ENCODE measurements at regions not wholly inside any gene's neighbourhood (a gene's known extent, or its start where the extent isn't known, plus 50 kb on each side); places are given as distances from the start of the nearest gene placed in this dataset.

DNA sequence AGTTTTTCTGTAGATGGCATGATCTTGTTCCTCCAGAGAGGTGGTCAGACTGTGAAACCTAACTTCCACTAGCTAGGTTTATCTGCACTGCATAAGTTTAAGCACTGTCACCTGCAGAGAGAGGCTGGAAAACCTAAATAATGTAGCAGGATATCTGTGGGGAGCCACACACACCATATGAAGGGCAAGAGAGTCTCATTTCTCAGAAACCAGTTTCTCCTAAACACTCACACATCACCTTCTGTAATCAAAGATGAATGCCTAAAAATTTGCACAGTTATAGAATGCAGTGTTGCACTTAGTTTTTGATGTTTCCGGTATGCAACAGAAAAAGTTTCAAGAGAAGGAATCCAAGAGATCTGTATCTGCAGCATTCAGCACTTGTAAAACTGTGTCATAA lies 654.6 kb downstream of the ADGRL2 start:
- DNase-seq: no peak

DNA sequence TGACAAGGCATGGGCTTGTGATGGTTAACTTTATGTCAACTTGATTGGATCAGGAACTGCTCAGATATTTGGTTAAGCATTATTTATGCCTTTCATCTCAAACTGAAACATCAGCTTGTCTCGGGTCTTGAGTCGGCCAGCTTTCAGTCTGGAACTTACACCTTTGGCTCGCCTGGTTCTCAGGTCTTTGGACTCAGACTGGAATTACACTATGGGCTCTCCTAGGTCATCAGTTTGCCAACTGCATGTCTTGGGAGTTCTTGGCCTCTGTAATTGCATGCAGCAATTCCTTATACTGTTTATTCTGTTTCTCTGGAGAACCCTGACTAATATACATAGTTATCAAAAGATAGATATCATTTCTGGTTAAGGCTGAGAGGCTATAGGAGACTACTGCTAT lies 653.7 kb downstream of the ADGRL2 start:
- no peak for DNase-seq

DNA sequence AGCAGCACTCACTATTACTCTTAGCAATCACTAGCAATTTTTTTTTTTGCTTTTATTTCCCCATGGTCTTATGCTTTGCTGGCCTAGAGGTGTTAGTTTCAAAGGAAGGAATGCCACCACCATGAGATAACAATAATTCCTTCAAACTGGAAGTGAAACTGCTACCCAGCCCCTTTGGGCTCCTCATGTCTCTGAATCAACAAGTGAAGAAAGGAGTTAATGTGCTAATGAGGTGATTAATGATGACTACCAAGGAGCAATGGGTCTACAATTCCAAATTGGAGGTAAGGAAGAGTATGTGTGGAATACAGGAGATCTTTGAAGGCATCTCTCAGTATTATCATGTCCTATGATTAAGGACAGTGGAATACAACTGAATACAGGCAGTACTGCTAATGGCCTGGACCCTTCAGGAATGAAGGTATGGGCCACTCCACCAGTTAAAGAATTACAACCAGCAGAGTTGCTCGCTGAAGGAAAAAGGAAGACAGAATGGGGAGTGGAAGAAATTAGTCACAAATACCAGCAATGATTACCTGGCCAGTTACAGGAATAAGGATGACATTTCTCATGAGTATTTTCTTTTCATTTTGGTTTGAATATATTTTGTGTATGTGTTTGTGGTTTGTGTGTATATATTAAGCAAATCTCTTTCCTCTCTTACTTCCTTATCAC lies 652.9 kb downstream of the ADGRL2 start:
- no peak for DNase-seq

DNA sequence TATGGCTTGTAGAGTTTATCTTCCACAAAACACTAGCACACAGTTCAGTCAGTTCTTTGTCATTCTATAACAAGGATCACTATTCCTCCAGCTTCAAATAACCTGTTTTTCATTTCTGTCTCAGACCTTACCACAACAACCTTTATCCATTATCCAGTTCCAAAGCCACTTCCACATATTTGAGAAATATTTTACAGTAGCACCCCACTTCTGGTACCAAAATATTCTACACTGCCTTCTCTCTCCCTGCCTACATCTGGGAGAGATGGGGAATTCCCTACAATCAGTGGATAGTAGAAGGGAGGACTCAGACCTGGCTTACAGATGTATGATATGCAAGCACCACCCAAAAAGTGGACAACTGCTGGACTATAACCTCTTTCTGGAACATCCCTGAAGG lies 651.4 kb downstream of the ADGRL2 start:
- DNase-seq: no peak

DNA sequence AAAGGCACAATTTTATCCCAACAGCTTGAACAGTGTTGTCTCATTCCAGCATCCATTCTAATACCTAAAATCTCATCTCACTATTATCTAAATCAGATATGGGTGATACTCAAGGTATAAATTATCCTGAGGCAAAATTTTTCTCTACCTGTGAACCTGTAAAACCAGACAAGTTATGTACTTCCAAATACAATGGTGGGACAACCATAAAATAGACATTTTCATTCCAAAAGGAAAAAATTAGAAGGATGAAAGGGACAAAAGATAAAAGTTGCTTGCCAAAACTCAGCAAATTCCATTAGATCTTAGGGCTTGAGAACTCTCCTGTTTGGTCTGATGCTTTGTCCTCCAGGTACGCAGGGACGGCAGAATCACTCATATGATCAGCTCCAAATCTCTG lies 650.5 kb downstream of the ADGRL2 start:
- no peak for DNase-seq

DNA sequence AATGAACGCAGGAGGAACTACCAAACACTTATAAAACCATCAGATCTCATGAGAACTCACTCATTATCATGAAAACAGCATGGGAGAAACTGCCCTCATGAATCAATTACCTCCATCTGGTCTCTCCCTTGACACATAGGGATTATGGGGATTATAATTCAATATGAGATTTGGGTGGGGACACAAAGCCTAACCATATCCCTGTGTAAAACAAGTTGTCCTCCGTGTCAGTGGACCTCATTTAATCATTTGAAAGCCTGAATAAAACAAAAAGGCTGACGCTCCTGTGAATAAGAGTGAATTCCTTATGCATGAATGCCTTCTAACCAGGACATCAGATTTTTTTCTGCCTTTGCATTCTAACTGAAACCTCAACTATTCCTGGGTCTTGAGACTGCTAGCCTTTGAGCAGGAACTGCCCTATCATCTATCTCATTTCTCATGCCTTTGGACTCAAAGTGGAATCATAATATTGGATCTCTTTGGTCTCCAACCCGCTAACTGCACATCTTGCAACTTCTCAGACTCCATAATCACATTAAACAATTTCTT lies 648.8 kb downstream of the ADGRL2 start:
- DNase-seq: no peak

DNA sequence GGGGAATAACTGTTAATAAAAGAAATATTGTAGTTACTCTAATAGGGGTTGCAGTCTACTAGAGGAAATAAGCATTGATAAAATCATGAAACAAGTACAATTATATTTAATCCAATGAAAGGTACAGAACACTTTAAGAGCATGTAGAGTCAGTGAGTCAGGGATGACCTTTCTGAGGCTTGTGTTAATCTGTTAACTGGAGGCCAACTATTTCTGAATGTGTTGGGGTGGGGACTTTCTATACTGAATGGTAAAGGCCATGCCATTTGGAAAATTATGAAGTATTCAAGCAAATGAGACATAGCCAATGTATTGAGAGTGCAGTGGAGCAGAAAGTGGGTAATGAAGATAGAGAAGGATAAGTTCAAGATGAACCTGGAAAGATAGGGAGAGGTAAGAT lies 646.2 kb downstream of the ADGRL2 start:
- no peak for DNase-seq

DNA sequence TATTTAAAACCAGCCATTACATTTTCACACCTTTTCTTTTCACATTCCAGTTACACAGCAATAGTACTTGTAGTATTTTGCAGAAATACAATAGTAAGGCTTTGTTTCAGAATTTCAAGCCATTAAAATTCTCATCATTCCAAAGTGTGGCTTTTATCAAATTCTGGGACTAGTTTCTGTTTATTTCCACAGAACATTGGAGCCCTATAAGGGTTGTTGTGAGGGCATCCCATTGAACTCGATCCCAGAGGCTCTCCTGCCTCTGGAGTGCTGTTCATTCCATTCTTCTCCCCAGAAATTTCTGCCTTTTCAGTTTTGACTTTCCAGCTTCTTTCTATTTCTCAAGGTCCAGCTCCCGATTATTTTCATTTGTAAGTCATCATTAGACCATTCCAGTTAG lies 645.5 kb downstream of the ADGRL2 start:
- DNase-seq: no peak

DNA sequence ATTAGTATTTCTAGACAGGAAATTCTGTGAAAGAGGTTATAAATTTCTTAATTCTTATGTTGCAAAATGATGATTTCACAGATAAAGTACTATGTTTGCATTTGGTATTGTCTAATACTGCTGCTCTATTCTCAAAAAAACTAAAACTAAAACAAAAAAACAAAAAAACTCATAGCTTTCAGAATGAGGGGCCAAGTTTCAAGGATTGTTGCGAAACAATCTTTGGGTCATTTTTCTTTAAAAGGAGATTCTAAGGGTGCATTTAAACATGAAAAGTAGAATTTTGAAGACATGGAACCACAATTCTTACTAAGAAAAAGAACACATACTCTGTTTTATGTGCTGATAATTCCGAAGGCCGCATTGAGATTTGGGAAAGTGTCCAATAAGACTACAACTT lies 645.1 kb downstream of the ADGRL2 start:
- DNase-seq: no peak

DNA sequence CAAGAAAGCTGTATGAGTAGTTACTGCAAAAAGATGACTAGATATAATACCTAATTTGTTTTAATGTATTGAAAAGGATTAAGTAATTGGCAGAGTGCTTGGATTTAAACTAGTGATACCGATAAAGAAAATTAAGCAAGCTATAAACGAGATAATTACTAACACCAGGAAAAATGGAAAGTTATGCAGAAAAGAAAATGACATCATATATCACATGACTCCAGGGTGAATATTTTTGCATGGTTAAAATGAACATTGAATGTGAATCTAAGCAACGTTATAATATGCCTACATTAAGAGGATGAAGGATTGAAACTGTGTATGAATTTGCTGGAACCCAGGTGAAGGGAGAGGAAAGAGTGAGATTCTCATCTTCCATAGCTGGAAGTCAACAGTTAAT lies 644.4 kb downstream of the ADGRL2 start:
- no peak for DNase-seq

DNA sequence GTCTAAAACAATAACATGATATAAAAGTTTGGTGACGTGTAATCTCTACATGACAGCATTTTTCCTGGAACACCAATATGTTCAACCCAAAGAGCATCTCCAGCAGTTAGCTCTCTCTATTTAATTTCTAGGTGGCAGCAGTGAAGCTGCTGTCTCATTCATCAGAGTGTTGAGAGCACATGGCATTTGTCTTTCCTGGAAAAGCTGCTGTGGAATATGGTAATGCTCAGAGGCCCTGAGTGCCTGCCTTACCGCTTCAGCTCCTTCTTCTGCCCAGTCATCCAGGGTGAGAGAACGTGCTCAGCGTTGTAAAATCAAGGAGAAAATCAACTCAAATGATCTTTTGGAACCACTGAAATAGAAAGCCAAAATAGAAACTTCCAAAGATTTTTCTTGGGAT lies 640.7 kb downstream of the ADGRL2 start:
- DNase-seq: no peak

DNA sequence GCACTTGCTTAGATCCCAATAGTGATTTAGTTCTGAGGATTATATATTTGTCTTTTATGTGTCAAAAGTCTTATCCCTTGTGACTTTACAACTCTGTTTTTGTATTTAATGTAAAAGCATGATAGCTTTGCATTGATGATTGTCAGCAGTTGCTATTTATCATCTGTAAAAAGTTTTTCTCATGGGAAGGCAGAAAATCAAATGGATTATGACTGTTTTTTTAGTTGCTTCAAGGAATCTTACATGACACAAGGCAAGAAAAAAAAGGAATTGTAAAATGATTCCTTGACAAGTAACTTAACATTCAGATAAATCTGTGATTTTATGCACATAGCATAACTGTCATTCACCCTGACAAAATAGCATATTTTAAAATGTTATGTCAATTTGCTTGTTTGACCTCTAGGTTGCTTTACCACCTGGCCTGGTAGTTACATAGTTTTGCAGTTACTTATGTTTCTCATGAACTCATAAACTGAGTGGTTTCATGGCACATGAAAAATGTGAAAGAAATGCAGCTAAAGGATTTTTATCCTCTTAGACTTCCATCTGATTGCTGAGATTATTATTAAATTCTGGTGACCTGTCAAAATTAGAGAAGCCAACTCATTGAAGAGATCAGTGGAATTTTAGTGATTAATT lies 622.6 kb downstream of the ADGRL2 start:
- no peak for DNase-seq

DNA sequence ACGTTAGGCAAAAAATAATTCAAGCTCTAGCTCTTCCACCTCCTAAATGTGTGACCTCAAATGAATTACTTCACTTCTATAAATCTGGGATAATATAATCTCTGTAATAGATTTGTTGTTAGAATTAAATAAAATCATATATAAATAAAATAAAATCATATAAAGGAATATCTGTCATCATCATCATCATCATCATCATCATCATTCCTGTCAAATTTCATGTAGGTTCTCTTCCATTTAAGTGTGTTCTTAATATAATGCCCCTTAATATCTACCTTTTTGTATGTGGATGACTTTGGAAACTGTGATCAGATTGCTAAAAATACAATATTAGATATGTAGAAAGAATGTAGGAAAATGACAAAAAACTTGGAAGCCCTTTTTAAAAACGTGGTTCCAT lies 621.0 kb downstream of the ADGRL2 start:
- no peak for DNase-seq

DNA sequence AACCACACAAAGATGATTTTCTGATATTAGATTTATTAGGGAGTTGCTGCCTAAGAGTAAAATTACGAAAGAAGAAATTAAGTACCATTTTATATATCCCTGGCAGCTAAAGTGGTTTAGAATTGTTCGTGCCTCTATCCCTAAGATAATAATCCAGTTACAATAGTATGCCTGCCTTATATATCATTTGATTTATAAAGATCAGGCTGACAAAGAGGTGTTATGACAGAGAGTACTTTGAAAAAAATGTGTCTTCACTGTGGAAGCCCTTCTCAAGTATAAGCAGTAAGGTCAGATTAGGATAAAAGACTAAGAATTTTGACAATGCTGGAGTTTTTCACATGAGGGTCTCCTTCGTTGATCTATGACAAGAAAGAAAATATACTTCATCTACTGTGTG lies 619.9 kb downstream of the ADGRL2 start:
- no peak for DNase-seq

DNA sequence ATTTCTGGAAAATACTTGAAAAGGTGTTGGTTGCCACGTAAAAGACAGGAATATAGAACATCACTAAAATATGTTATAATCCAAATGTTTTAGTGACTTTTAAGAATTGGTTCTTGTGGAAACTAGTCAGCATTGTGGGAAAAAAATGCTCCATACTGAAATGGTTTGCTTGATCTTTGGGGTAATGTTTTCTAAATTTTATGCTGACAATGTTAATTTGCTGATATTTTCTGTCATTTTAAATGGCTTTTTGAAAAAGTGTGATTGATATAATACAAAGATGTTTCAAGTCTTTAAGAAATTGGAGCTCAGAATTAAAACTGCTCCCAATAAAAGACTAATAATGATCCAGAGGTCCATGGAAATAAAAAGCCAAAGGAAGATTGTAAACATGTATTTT lies 610.9 kb downstream of the ADGRL2 start:
- no peak for DNase-seq

DNA sequence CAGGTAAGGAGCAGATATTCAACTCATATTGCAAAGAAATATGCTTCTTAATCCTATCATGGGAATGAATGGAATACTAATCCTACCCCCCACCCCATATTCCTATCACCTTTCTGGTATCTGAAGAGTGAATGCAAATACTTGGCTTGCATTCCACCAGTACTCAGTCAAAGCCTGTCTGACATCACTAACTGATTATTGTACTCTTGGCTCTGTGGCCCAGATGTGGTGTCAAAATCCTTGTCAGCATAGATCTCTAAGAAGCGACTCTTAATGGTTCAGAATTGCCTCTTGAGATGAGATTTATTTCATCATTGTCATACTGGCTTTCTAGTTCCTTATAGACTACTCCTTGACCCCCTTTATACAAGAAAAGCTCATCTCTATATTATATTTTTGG lies 604.6 kb downstream of the ADGRL2 start:
- DNase-seq: no peak

DNA sequence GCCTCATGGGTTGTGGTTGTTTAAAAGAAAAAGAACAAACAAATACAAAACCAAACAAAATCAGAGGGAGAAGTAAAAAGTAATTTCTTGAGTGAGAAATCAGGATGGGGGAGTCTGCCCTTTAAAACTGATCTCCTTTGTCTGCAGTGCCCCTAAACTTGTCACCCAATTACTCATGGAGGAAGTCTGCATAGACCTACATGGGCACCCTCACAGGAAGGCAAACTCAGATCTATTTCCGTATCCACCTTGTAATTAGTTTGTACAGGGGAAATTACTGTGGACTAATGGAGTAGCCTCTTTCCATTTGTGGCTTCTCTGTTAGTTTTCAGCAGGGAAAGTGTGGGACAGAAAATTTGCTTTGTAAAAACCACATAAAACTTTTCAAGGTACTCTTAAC lies 600.4 kb downstream of the ADGRL2 start:
- DNase-seq: no peak

DNA sequence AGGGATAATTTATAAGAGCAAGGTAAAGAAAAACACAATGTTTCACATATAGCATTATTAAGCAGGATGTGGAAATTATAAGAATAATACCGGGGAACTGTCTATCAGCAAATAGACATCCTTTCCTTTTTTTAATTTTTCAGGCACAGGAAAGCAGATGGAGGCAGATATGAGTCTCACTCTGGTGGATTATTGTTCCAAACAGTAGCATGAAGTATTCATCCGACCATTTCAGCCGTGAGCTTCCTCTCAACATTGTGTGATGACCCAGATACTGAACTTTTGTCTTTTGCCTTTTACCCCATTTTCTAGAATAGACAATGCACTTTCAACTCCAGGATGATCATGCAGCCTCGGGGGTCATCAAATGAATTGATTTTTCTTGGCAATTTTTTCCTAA lies 599.8 kb downstream of the ADGRL2 start:
- no peak for DNase-seq

DNA sequence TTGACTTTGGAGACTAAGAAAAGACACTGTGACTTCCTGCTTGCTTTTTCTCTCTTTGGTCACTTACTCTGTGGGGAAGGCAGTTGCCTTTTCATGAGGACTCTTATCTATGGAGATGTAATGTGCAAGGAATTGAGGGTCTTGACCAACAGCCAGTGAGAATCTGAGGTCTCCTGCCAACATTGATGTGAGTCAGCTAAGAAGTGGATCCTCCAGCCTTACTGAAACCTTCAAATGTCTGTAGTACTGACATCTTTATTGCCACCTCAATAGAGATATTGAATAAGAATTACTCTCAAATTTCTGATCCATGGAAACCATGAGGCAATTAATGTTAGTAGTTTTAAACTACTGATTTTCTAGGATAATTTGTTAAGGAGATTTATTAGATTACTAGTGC lies 598.4 kb downstream of the ADGRL2 start:
- DNase-seq: no peak

DNA sequence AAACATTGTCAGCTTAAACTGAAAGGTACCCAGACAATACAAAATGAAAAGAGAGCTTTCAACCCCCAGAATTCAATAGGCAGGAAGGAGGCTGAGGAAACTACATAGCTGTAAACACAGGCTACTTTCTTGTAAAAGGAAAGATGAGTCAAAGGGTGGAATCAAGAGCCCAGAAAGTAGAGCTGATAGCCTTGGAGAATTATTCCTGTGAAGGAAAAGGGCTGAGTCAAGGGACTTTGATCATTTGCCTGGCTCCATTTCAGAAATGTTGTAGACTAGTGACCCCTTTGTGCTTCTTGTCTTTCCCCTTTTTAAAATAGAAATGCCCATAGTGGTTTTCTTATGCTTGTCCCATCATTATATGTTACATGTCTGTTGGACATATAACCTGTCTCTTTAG lies 597.6 kb downstream of the ADGRL2 start:
- DNase-seq: no peak

DNA sequence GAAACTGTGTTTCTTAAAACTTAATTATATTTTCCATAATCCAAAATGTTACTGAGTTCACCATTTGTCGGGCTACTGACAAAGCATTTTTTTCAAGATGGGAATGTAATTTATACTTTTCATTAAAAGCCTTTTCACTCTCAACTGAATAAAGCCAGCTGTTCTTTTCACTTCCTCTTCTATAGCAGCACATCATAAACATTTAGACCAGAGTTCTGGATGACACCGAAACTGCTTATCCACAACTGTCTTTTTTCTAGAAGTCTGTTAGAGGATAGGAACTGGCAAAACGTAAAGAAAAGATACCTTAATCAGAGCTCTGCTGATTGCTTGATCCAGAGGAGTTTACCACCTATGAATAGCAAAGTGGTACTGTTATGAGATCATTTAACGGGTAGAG lies 594.7 kb downstream of the ADGRL2 start:
- DNase-seq: no peak

DNA sequence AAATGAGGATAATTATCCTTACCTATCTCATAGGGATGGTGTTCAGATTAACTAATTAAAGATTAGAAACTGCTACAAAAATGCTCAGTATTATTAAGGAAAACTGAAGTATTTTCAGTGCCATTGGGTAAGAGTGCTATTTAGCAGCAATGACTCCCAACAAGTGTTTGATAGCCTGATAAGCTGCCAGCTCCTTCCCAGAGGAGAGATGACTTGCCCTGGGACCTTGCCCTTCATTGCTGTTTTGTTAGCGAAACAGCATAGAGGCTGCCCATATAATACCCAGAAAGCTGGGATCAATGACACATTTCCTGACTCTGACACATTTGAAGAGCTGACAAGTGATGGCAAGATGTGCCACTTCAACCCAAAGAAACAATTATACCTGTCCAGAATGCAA lies 592.2 kb downstream of the ADGRL2 start:
- DNase-seq: no peak

DNA sequence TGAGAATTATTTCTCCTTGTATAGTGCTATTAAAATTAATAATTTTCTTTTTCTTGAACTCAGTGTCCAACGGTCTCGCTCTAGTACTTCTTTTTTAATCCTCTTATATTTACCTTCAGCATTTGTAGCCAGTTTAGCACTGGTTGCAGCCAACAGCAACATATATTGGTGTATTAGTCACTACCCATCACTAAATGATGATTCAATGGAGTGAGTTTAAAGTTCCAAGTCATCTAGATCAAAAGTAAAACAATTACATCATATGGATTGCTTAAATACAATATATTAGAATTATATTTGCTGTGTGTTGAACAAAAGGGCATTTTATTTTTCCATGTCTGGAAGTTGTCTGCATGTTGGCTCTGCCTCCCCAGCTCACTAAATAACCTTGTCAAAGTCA lies 591.8 kb downstream of the ADGRL2 start:
- DNase-seq: no peak

DNA sequence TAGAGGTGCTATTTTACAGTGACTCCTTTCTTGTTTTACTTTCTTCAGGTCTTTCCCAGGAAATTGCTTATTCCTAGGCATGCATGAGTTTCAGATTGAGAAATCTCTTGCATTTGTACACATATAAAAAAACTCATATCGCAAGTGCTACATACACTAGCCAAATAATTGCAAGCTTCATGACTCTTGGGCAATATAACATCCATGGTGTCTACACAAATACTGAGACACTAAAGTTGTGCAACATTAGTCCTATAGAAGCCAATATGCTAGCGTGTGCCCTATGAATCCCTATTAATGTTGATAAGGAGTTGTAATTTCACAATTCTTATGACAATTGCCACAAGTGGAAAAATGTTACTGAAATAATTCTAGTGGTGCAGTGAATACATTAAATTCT lies 591.0 kb downstream of the ADGRL2 start:
- DNase-seq: no peak

DNA sequence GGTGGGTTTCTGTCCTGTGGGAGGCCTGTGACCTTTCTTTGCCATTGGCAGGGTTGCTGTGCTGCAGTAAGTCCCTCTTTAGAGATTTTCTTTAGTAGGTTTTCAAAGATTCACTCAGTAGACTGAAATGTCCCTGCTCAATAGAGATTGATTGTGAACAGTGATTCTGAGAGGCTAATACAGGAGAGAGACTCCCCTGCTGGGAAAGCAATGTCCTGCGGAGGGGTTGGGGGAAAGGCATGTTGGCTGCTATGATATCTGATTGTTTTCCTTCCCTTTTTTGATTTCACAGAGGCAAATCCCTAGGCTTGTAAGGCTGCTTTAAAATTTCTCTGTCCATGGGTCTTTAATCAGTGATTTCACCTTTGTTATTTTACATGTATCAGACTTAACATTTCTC lies 589.9 kb downstream of the ADGRL2 start:
- no peak for DNase-seq
